GM18907 (cell line): ENCODE measurements at regions not wholly inside any gene's neighbourhood (a gene's known extent, or its start where the extent isn't known, plus 50 kb on each side); places are given as distances from the start of the nearest gene placed in this dataset.

ENCODE experiments used
- ATAC-seq: cut with Tn5 transposase; IDR thresholded peaks from one replicate; pipeline ENCODE4 v1.9.1; 2021; ENCODE audit warnings: mild to moderate bottlenecking, moderate library complexity; ENCODE audit not compliant: unreplicated experiment

DNA sequence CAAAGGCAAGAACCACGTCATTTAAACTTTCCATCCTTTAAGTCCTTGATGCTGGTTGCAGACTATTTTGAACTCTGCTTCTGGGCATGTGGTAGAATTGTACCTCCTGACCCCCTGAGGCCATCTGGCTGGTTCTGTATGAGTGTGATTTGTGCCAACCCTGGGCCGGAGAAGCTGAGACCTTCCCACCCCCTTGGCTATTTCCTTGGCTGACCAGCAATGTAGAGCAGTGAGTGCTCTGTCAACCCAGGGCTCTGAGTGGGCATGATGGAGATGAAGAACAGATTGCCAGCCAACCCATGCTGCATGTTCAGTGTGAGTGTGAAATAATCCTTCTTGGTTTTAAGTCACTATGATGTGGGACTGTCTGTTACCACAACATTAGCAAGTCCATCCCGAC lies 82.1 kb upstream of the RASGRP1 start:
- ATAC-seq = no peak

GRCh38 chr15:38647683-38648082 lies 83.1 kb upstream of the RASGRP1 start:
- ATAC-seq = no peak

- no peak for ATAC-seq
Observed at GRCh38 chr15:38648121-38648843, 83.7 kb upstream of the RASGRP1 start.

DNA sequence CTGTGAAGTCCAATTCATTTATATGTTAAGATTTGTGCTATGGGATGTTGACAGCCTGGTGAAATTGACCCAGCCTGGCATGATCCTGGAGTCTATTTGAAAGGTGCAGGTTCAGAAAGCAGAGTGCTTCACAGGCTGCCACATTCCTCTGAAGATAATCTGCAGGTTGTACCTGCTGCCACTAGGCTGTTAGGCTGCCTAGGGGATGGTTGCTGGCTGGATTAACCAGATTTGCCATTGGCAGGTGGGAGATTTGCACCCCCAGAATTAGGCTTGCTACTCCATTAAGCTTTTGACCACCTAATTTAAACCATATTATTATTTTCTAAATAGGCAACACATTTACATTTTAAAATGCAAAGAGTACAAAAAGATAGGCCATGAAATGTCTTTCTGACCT lies 85.8 kb upstream of the RASGRP1 start:
- no peak for ATAC-seq

GRCh38 chr15:38650936-38651327 lies 86.3 kb upstream of the RASGRP1 start:
- no peak for ATAC-seq

DNA sequence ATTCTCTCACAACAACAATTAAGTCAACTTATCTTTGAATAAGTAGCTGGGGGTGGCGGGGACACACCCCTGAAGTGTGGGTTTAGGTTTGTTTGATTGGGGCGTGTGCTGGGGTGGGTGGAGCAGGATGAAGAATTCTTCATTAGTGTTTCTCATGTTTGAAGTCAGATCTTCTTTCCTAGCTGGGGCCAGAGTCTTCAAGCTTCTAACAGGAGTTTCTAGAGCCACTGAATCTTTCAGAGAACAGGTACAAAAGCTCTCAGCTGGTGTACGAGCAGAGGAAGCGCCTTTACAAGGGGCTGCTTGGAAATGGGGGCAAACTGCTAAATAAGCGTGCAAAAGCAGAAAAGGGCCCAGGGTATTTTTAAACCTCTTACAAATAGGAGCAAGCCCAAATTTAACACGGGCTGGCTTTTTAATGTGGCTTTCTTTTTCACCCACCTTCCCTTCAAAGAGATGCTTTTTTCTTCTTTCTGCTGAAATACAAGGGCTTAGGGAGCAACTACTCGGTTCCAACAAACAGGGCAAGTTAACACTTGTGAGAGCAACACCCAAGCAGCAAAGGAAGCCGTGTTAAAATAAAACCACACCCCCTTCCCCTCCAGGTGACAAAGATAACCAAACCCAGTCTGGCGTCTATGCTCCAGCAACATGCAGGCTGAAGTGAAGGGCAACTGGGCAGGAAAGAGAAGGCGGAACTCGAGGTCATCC lies 86.9 kb upstream of the RASGRP1 start:
- peak; percentile 57 for ATAC-seq

- ATAC-seq = no peak
Observed at GRCh38 chr15:38652183-38652794, 87.7 kb upstream of the RASGRP1 start.

GRCh38 chr15:38652998-38653397 lies 88.4 kb upstream of the RASGRP1 start:
- ATAC-seq = peak; percentile 61

DNA sequence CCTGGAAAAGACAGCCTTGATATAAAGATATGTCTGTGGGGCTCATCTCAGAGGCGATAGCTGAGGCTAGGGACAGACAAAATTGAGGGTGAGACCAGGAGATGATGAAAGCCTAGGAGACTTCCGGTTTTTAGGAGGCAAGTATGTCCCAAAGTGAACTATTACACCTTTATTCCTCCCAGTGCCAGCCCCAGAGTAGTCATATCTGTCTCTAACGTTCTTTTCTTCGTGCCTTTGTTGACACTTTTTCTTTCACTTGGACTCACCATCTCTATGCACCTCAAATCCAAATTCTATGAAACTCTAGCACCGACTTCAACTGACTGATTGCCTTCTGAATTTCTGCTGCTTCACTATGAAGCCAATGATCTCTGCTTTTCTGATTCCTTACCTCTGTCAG lies 93.8 kb upstream of the RASGRP1 start:
- no peak for ATAC-seq

DNA sequence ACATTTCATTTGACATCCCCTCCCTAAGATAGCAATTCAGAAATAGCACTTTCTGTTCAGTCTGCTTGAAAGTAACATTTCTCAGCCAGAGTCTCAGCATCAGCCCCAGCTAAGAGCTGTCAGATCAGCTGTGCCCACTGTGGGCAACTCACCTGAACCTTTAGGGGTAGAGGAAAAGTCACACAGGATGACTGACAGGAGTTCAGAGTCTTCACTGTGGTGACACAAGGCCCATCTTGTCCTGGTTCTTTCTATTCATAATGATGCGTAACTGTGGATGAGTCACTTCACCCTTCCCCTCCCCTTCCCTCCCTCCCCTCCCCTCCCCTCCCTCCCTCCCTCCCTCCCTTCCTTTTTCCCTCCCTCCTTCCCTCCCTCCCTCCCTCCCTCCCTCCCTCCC lies 96.1 kb upstream of the RASGRP1 start:
- no peak for ATAC-seq

- ATAC-seq = no peak
Observed at GRCh38 chr15:38662033-38662802, 97.6 kb upstream of the RASGRP1 start.

DNA sequence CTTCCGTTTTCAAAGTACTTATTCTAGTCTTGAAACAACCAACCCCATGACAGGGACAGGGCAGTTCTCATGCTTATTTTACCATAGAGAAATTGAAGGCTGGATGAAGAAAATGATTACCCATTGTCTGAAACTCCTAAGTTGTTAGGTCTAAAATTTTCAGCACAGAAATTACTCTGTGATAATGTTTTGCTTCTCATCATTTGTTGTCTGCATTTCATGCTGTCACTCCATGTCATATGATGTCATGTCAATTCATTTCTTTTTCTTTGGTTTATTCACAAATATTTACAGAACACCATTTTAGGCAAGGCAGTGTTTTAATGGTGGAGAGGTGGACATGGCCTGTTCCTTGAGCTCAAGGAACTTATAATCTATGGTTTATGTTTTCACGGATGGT lies 98.2 kb upstream of the RASGRP1 start:
- ATAC-seq = no peak

DNA sequence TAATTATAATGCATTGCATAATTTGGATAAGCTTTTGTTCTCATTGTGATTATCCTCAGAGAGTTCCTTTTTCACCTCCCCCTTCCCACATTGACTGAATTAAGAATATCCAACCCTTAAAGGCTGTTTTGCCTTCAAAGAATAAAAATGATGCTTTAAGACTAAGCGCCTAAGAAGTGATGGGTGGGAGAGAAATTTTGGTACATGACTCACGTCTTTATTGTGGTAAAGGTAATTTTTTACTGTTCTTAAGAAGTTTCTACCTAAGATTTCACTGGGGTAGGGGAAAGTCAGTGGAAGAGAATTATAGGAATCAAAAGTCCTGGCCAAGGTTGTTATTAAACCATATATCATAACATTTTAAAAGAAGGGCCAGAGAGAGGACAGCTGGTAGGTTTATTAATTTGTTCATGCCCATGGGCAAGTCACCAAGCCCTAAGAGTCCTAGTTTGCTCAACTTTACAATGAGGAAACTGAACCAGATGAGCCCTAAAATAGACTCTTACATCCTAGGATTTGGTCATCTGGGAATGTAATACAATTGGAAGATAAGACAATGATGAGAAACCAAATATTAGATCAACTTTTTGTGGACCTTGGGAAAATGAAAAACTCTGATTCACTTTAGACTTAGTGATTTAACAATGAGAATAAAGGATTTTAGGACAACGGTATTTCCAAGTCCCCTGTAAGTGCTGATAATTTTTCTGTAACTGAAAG lies 101.1 kb upstream of the RASGRP1 start:
- ATAC-seq = no peak

DNA sequence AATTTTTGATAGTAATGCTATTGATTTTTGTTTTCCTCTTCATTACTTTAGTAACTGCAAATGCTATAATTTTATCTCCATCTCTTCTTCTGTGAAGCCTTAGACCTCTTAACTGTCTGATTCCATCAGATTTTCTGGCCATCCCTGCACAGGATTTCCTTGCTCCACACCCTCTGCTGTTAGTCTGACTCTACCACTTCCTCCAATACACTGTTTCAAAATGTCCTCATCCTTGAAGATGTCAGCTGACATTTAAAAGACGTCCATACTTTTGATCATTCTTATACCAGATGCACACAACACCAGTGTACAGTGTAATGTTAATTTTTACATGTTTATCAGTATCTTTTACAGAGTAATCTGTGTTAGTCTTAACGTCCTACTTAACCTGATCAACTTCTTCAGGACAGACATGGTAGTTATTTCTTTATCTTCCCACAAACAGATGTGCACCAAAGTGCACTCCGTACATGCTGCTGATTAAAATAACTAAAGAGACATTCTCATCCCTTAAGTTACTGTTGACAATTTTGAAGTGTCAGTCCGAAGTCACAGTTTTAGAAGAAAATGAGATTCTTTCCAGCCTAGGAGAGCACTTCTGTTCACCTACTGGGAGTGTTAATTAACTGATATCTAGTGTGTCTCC lies 102.4 kb upstream of the RASGRP1 start:
- ATAC-seq = no peak

GRCh38 chr15:38667890-38668850 lies 103.6 kb upstream of the RASGRP1 start:
- no peak for ATAC-seq

DNA sequence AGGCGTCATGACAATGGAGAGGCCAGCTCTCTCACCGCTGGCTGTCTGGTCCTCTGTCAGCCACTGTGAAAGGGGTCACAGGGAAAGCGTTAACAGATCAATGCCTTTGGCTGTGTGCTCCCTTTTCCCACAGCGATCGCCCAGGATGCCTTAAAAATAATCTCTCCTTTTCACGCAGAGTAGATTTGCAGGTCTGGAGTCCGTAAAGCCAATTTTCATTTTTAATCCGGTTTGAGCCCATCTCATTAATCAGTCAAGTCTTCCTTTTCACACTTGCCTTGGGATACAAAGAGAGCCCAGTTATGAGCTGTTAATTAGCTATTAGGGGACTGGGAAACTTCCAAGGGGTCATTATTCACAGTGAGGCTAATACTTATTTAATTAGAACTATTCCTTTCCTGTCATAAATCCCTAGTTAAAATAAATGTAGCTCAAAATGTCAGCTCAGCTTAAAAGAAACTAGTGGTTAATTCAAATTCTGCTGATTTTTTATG lies 104.3 kb upstream of the RASGRP1 start:
- no peak for ATAC-seq

- peak; percentile 46 for ATAC-seq
Observed at GRCh38 chr15:38670128-38671005, 105.8 kb upstream of the RASGRP1 start.

DNA sequence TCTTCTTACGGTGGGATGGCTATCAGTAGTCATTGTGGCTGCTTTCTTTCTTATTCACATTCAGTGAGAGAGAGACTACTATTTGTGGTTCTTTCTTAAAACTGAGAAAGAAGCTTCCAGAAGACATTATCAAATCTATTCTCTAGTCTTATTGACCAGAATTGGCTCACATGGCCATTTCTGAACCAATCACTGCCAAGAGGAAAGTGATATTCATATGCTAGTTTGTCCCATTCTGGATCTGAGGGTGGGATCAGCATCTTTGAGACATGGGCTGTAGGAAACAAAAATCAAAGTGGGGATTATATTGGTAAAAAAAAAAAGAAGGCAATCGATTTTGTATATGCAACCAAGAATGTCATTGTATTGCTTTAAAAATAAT lies 106.4 kb upstream of the RASGRP1 start:
- no peak for ATAC-seq
